ENCODE measurements at regions not wholly inside any gene's neighbourhood (a gene's known extent, or its start where the extent isn't known, plus 50 kb on each side); places are given as distances from the start of the nearest gene placed in this dataset.

DNA sequence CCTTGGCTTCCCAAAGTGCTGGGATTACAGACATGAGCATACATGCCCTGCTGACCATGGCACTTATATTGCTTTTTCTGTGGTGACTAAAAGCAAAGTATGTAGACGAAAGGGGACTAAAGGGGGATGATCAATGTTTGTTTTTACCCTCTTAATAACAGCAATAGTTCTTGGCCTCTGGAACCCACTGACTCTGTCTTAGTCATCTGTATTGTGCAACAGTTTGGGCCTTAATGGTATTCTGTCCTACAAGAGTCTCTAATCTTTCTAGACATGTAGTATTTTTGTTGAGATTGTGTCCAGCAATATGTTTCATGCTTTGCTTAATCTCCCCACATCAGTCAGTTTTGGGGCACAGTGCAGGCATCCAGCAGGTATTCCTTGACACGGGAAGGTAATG, 359.9 kb upstream of the FANCL start:
- H3K36me3 ChIP-seq (ENCODE audit: insufficient read depth, low read length) = no peaks in the 10 kb centered on the region
- no peak overlapping the region for H3K9ac ChIP-seq (ENCODE audit: low read depth, low read length)
- H2AFZ ChIP-seq (ENCODE audit: low read depth, low read length) = no peak overlapping the region
- TF ChIP-seq, protein P1, sequence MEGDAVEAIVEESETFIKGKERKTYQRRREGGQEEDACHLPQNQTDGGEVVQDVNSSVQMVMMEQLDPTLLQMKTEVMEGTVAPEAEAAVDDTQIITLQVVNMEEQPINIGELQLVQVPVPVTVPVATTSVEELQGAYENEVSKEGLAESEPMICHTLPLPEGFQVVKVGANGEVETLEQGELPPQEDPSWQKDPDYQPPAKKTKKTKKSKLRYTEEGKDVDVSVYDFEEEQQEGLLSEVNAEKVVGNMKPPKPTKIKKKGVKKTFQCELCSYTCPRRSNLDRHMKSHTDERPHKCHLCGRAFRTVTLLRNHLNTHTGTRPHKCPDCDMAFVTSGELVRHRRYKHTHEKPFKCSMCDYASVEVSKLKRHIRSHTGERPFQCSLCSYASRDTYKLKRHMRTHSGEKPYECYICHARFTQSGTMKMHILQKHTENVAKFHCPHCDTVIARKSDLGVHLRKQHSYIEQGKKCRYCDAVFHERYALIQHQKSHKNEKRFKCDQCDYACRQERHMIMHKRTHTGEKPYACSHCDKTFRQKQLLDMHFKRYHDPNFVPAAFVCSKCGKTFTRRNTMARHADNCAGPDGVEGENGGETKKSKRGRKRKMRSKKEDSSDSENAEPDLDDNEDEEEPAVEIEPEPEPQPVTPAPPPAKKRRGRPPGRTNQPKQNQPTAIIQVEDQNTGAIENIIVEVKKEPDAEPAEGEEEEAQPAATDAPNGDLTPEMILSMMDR (IDR thresholded peaks at IDR 0.05; ENCODE audit: borderline replicate concordance, extremely low read depth, low read length, poor library complexity, severe bottlenecking) = no peak
- no peak for TF ChIP-seq EZH2 (IDR thresholded peaks at IDR 0.05; ENCODE audit: borderline replicate concordance, low read depth, low read length, severe bottlenecking)
- no peak for DNase-seq
- H3K9me3 ChIP-seq (ENCODE audit: insufficient read depth, low read length, severe bottlenecking) = no peaks in the 10 kb centered on the region
- no peaks in the 10 kb centered on the region for H3K79me2 ChIP-seq (ENCODE audit: insufficient read depth, low read length)
- H3K27ac ChIP-seq (ENCODE audit: low read length) = no peak overlapping the region
- no peaks in the 10 kb centered on the region for H4K20me1 ChIP-seq (ENCODE audit: insufficient read depth, low read length)
- no peak overlapping the region for H3K4me3 ChIP-seq (ENCODE audit: low read depth in 1 of 2, low read length in 2 of 2)
- H3K4me1 ChIP-seq (ENCODE audit: insufficient read depth, low read length) = no peaks in the 10 kb centered on the region
- no peaks in the 10 kb centered on the region for H3K27me3 ChIP-seq (ENCODE audit: insufficient read depth, low read length, poor library complexity)
- ATAC-seq (ENCODE audit: insufficient read depth, low read depth) = no peak
- no peak overlapping the region for H3K4me2 ChIP-seq (ENCODE audit: insufficient read depth, low read length)

DNA sequence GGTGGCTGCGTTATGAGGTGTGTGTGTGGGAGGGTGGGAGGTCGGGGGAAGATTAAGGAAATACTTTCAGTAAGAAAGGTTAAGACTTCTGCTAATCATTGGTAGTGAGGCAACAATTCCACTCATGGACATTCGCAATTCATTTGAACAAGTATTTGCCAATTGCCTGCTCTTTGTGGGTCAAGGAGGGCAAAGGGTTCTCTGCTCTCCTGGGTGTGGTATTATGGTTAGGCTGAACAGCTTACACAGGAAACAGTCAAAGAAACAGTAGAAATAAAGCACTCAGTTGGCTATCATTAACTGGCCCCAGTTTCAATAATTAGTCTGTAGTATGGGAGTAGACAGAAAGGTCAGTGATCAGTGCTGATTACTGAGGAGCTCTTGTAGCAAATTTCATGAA, 357.0 kb upstream of the FANCL start:
- Histone ChIP-seq H3K9me3 (ENCODE audit: insufficient read depth, low read length, severe bottlenecking) (no peaks in the 10 kb centered on the region), H3K36me3 (ENCODE audit: insufficient read depth, low read length) (no peaks in the 10 kb centered on the region), H3K27me3 (ENCODE audit: insufficient read depth, low read length, poor library complexity) (no peaks in the 10 kb centered on the region), H2AFZ (ENCODE audit: low read depth, low read length) (no peak overlapping the region), H3K79me2 (ENCODE audit: insufficient read depth, low read length) (no peaks in the 10 kb centered on the region), H4K20me1 (ENCODE audit: insufficient read depth, low read length) (no peaks in the 10 kb centered on the region), H3K4me1 (ENCODE audit: insufficient read depth, low read length) (no peaks in the 10 kb centered on the region), H3K9ac (ENCODE audit: low read depth, low read length) (no peak overlapping the region), H3K4me2 (ENCODE audit: insufficient read depth, low read length) (no peak overlapping the region), H3K4me3 (ENCODE audit: low read depth in 1 of 2, low read length in 2 of 2) (no peak overlapping the region), H3K27ac (ENCODE audit: low read length) (no peak overlapping the region)
- no peak for DNase-seq
- no peak for TF ChIP-seq EZH2 (IDR thresholded peaks at IDR 0.05; ENCODE audit: borderline replicate concordance, low read depth, low read length, severe bottlenecking)
- TF ChIP-seq, protein P1 (IDR thresholded peaks at IDR 0.05; ENCODE audit: borderline replicate concordance, extremely low read depth, low read length, poor library complexity, severe bottlenecking) = no peak
- no peak for ATAC-seq (ENCODE audit: insufficient read depth, low read depth)

DNA sequence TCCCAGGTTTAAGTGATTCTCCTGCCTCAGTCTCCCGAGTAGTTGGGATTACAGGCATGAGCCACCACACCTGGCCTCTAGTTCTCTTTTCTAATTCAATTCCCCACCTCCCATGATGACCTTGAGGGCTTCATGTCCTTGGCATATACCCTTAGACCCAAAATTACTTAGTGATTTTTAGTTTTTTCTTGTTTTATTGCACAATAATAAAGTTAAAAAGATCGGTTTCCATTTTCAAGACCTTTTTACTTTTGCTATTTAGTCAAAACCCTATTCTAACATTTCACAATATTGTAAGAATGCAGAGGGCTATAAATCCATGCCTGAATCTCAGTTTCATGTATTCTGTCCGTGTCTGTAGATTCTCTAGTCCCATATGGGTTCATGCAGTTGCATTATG, 354.6 kb upstream of the FANCL start:
- no peak for DNase-seq
- Histone ChIP-seq H3K36me3 (ENCODE audit: insufficient read depth, low read length) (no peaks in the 10 kb centered on the region), H3K79me2 (ENCODE audit: insufficient read depth, low read length) (no peaks in the 10 kb centered on the region), H2AFZ (ENCODE audit: low read depth, low read length) (no peak overlapping the region), H4K20me1 (ENCODE audit: insufficient read depth, low read length) (no peaks in the 10 kb centered on the region), H3K4me2 (ENCODE audit: insufficient read depth, low read length) (no peak overlapping the region), H3K9me3 (ENCODE audit: insufficient read depth, low read length, severe bottlenecking) (no peaks in the 10 kb centered on the region), H3K27me3 (ENCODE audit: insufficient read depth, low read length, poor library complexity) (no peaks in the 10 kb centered on the region), H3K4me3 (ENCODE audit: low read depth in 1 of 2, low read length in 2 of 2) (no peak overlapping the region), H3K27ac (ENCODE audit: low read length) (no peak overlapping the region), H3K4me1 (ENCODE audit: insufficient read depth, low read length) (no peaks in the 10 kb centered on the region), H3K9ac (ENCODE audit: low read depth, low read length) (no peak overlapping the region)
- ATAC-seq (ENCODE audit: insufficient read depth, low read depth) = no peak
- TF ChIP-seq, protein P1 (IDR thresholded peaks at IDR 0.05; ENCODE audit: borderline replicate concordance, extremely low read depth, low read length, poor library complexity, severe bottlenecking) = no peak
- no peak for TF ChIP-seq EZH2 (IDR thresholded peaks at IDR 0.05; ENCODE audit: borderline replicate concordance, low read depth, low read length, severe bottlenecking)

DNA sequence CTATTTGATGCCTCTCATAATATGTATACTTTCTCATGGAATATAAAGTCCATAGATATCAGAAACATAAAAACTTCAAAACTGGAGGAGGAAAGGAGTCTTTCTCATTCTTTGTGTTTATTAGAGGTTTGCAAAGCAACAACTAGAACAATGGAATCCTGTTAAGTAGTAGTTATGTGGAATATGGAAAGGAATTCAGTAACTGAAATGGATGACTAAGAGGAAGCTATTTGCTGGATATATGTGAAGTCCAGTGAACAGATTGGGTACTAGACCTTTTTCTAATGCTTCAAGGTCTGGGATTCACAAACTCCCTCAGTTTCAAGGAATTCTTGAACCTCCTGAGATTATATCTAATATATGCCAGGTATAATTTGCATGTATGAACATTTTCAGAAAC, 353.6 kb upstream of the FANCL start:
- Histone ChIP-seq H3K4me2 (ENCODE audit: insufficient read depth, low read length) (no peak overlapping the region), H3K27ac (ENCODE audit: low read length) (no peak overlapping the region), H3K27me3 (ENCODE audit: insufficient read depth, low read length, poor library complexity) (no peaks in the 10 kb centered on the region), H3K9ac (ENCODE audit: low read depth, low read length) (no peak overlapping the region), H3K36me3 (ENCODE audit: insufficient read depth, low read length) (no peaks in the 10 kb centered on the region), H2AFZ (ENCODE audit: low read depth, low read length) (no peak overlapping the region), H4K20me1 (ENCODE audit: insufficient read depth, low read length) (no peaks in the 10 kb centered on the region), H3K4me1 (ENCODE audit: insufficient read depth, low read length) (no peaks in the 10 kb centered on the region), H3K4me3 (ENCODE audit: low read depth in 1 of 2, low read length in 2 of 2) (no peak overlapping the region), H3K79me2 (ENCODE audit: insufficient read depth, low read length) (no peaks in the 10 kb centered on the region), H3K9me3 (ENCODE audit: insufficient read depth, low read length, severe bottlenecking) (no peaks in the 10 kb centered on the region)
- TF ChIP-seq, protein P1 (IDR thresholded peaks at IDR 0.05; ENCODE audit: borderline replicate concordance, extremely low read depth, low read length, poor library complexity, severe bottlenecking) = no peak
- no peak for TF ChIP-seq EZH2 (IDR thresholded peaks at IDR 0.05; ENCODE audit: borderline replicate concordance, low read depth, low read length, severe bottlenecking)
- ATAC-seq (ENCODE audit: insufficient read depth, low read depth) = no peak
- no peak for DNase-seq
